HG03159 (cell line): ENCODE measurements at regions not wholly inside any gene's neighbourhood (a gene's known extent, or its start where the extent isn't known, plus 50 kb on each side); places are given as distances from the start of the nearest gene placed in this dataset.
"Not testable (repeated sequence)": the region's sequence is repeated elsewhere in the genome, so short reads cannot be mapped to it uniquely, and the experiment has no call there.

Source experiments
- ATAC-seq: cut with Tn5 transposase; IDR thresholded peaks from one replicate; pipeline ENCODE4 v1.9.1; 2021; ENCODE audit warnings: mild to moderate bottlenecking, moderate library complexity; ENCODE audit not compliant: unreplicated experiment

GRCh38 chrX:114272096-114272686, 311.7 kb upstream of the HTR2C start:
- ATAC-seq, result no peak

GRCh38 chrX:114270371-114270770, 313.5 kb upstream of the HTR2C start:
- not testable (repeated sequence) for ATAC-seq

DNA sequence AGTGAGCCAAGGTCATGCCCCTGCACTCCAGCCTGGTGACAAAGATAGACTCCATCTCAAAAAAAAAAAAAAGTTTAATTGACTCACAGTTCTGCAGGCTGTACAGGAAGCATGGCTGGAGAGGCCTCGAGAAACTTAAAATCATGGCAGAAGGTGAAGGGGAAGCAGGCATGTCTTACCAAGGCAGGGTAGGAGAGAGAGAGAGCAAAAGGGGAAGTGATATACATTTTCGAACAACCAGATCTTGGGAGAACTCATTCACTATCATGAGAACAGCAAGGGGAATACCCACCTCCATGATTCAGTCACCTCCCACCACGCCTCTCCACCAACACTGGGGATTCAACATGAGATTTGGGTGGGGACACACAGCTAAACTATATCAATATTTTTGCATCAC, 315.2 kb upstream of the HTR2C start:
- no peak for ATAC-seq

GRCh38 chrX:114267142-114267541, 316.7 kb upstream of the HTR2C start:
- no peak for ATAC-seq

DNA sequence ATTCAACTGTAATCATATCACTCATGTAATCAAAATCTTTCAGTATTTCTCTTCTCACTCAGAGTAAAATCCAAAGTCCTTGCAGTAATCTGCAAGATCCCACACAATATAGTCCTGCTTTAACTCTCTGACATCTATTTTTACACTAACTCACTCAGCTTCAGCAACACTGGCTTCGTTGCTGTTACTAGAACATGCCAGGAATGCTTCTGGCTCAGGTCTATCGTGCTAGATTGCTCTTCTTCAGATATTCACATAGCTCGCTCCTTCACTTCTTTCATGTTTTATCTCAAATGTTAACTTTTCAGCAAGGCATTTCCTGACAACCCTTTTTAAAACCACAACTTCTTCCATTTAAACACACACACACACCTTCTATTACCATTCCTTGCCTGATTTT, 331.7 kb upstream of the HTR2C start:
- no peak for ATAC-seq

GRCh38 chrX:114251575-114251974, 332.3 kb upstream of the HTR2C start:
- no peak for ATAC-seq

DNA sequence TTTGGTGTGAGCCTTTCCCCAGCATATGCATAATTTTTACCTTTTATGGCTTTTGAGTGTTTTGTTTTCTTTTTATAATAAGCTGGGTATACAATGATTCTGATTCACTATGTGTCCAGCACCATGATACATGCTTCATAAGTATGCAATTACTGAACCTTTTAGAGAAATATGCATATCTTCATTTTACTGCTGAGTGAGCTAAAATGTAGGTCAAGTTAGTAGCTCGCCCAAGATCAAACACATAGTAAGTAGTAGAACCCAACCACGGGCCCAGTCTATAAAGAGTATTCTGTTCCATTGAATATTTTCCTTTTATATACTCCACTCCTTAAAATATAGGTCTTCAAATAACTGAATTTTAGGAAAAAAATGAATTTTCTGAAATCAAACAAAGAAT, 362.4 kb upstream of the HTR2C start:
- no peak for ATAC-seq

GRCh38 chrX:114210879-114211278, 373.0 kb upstream of the HTR2C start:
- ATAC-seq, result no peak

- ATAC-seq, result no peak
Measured at GRCh38 chrX:114201622-114202021, 382.3 kb upstream of the HTR2C start.

DNA sequence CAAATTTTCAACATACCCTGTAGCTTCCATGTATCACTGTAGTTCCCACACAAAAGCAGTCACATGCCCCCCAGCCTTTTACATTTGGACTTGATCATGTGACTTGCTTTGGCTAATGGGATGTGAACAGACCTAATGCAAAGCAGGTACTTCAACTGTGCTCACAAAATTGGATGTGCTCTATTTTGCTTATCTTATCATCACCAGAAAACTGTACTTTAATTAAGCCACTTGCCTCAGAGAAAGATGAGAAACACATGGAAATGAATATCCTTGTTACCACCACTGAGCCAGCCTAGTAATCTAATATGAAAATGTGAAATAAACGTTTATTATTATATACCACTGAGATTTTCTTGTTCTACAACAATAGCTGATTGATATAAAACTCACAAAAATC, 402.7 kb upstream of the HTR2C start:
- no peak for ATAC-seq

GRCh38 chrX:114178126-114178525, 405.8 kb upstream of the HTR2C start:
- no peak for ATAC-seq

GRCh38 chrX:114167276-114167675, 416.6 kb upstream of the HTR2C start:
- ATAC-seq, result not testable (repeated sequence)

DNA sequence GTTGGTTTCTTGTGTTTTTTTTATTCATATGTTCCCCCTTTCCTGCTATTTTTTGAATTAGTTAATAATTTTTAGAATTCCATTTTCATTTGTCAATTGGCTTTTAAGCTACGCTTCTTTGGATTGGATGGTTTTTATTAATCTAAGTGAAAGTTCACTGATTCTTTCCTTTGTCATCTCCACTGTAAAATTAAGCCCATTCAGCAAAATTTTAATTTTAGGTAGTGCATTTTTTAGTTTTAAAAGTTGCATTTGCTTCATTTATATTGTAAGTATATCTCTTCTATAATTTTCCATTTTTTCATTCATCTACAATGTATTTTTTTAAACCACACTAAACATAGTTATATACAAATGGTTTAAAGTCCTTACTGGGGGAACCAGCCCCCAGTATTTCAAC, 417.3 kb upstream of the HTR2C start:
- no peak for ATAC-seq

- no peak for ATAC-seq
Measured at GRCh38 chrX:114165537-114165936, 418.3 kb upstream of the HTR2C start.

DNA sequence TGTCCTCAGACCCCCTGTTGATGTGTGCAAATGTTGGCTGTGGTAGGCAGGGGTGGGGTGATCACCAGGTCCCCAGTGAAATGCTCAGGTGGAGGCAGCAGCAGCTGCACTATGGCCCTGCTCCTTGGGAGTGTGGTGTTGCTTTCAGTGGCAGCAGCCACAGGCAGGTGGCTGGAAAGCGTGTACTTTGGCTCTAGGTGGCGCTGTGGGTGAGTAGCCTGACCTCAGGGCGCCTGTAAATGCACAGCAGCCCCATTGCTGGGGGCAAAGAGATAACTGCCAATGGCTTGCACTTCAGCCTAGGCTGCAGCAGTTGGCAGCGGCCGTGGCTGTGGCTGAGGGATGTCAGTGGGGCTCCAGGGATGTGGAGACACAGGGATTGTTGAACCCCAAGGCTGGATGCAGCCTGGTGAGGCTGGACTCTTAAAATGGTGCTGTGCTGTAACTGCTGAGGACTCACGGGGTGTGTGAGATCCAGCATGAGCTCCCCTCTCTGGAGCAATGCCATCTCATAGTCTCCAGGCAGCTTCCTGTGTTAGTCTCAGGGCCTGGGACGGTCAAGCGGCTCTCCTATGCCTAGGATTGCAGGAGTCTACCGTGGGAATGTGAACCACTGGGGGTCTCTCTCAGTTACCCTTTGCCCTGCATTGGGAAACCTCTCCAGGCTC, 421.7 kb upstream of the HTR2C start:
- ATAC-seq, result no peak

- ATAC-seq, result no peak
Measured at GRCh38 chrX:114152801-114153200, 431.1 kb upstream of the HTR2C start.

GRCh38 chrX:114152130-114152529, 431.8 kb upstream of the HTR2C start:
- ATAC-seq, result no peak

GRCh38 chrX:114134465-114134864, 449.4 kb upstream of the HTR2C start:
- ATAC-seq, result no peak

- ATAC-seq, result no peak
Measured at GRCh38 chrX:114127411-114128025, 456.4 kb upstream of the HTR2C start.

DNA sequence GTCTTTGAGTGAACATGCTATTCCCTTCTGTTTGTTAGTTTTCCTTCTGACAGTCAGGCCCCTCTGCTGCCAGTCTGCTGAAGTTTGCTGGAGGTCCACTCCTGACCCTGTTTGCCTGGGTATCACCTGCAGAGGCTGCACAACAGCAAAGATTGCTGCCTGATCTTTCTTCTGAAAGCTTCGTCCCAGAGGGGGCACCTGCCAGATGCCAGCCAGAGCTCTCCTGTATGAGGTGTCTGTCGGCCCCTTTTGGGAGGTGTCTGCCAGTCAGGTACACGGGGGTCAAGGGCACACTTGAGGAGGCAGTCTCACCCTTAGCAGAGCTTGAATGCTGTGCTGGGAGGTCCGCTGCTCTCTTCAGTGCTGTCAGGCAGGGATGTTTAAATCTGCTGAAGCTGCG, 456.9 kb upstream of the HTR2C start:
- ATAC-seq, result no peak

DNA sequence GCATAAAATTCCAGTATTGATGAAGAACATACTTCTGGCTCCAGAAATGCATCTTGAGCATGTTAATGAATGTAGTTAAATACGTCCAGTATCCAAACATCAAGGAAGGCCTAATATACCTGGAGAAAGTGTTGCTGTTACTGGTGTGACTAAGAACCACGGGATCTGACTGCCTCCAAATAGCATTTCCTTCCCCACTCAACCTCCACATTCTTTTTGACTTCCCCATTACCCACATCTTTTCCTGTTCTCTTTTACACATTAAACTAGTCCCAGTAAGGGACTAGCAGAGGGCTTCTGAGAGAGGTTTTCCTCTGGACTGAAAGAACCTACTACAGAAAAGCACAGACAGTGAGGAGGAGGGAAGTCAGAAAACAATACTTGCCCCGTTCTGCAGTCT, 482.8 kb upstream of the HTR2C start:
- ATAC-seq, result no peak

DNA sequence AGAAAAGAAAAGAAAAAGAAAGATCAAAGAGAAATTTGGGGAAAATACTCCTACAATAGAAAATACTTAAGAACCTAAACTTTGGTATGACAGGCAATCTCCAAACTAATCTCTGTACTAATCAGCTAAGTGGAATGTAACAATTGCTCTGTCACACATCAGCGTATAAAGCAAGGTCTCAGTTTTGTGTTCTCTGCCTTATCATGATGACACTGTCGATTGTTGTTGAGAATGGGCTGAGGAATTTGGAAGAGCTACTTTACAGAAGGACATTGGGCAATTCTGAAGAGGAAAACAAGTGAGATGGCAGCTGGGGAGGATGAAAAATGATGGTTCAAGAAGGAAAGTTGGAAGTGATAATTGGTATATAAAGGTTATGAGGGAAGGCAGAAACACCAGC, 486.0 kb upstream of the HTR2C start:
- ATAC-seq, result no peak

DNA sequence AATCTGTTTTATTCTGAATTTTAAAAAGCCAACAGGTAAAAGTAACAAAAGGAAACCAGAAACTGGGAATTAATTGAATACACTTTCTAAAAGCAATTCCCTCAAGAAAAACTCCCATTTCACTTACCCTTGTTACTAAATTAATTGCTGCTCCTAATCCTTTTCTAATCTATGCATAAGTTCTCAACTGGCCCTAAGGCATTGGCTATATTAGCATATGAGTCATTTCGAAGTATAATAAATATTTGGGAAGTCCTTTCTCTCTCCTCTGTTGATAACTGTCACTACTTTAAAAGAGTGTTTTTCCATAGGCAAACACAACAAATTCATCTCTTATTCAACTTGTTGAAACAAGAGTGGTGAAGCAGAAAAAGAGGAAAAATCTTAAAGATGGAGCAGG, 486.5 kb upstream of the HTR2C start:
- ATAC-seq, result no peak
